Ectodermal cell (in vitro differentiated cells): ENCODE measurements at regions not wholly inside any gene's neighbourhood (a gene's known extent, or its start where the extent isn't known, plus 50 kb on each side); places are given as distances from the start of the nearest gene placed in this dataset.

Experiments used
- H3K27ac ChIP-seq: 2 replicates; pipeline ENCODE4 v1.7.0; 2013; ENCODE audit warnings: mild to moderate bottlenecking, low read depth, low read length; ENCODE audit not compliant: insufficient read depth, poor library complexity, severe bottlenecking
- H3K27me3 ChIP-seq: 2 replicates; pipeline ENCODE4 v1.7.0; 2013; ENCODE audit warnings: mild to moderate bottlenecking, low read length; ENCODE audit not compliant: insufficient read depth, control insufficient read depth, poor library complexity, severe bottlenecking
- H3K36me3 ChIP-seq: one replicate; pipeline ENCODE4 v1.7.0; 2013; ENCODE audit warnings: low read length; ENCODE audit not compliant: control insufficient read depth, insufficient read depth
- H3K4me1 ChIP-seq: one replicate; pipeline ENCODE4 v1.7.0; 2013; ENCODE audit warnings: low read length; ENCODE audit not compliant: control insufficient read depth, insufficient read depth
- H3K4me3 ChIP-seq: 2 replicates; pipeline ENCODE4 v1.7.0; 2013; ENCODE audit warnings: low read depth, low read length, control low read depth; ENCODE audit not compliant: insufficient read depth
- H3K9me3 ChIP-seq: 2 replicates; pipeline ENCODE4 v1.7.0; 2013; ENCODE audit warnings: mild to moderate bottlenecking, low read length, moderate library complexity; ENCODE audit not compliant: control insufficient read depth
- WGBS, 2 experiments: methylation state at CpG; one replicate each; pipeline ENCODE4 v1.1.7; 2013; ENCODE audit warnings: missing lambda C conversion rate in 2 of 2; 5-methylcytosine and 5-hydroxymethylcytosine counted together

- Histone ChIP-seq H3K27me3 (peaks cover 6% of the 10 kb centered on the region), H3K4me1 (no peaks in the 10 kb centered on the region), H3K4me3 (peak overlapping the region; percentile 28), H3K27ac (no peak overlapping the region), H3K9me3 (no peaks in the 10 kb centered on the region), H3K36me3 (no peaks in the 10 kb centered on the region)
- WGBS, 2 experiments, result 1 to 3% methylated on average over 66 to 69 of the region's 69 CpGs
Measured at GRCh38 chr1:88462488-88463261, 221.4 kb upstream of the PKN2 start.

GRCh38 chr1:88463401-88463985 lies 220.6 kb upstream of the PKN2 start:
- H3K27ac ChIP-seq, result no peak overlapping the region
- H3K27me3 ChIP-seq, result peaks cover 6% of the 10 kb centered on the region
- no peaks in the 10 kb centered on the region for H3K36me3 ChIP-seq
- no peaks in the 10 kb centered on the region for H3K9me3 ChIP-seq
- H3K4me1 ChIP-seq, result no peaks in the 10 kb centered on the region
- H3K4me3 ChIP-seq, result no peak overlapping the region
- WGBS, 2 experiments, result 90 to 98% methylated on average over 7 of the region's 7 CpGs

- Histone ChIP-seq H3K27ac (no peak overlapping the region), H3K27me3 (peaks cover 6% of the 10 kb centered on the region), H3K4me3 (no peak overlapping the region), H3K36me3 (no peaks in the 10 kb centered on the region), H3K4me1 (no peaks in the 10 kb centered on the region), H3K9me3 (no peaks in the 10 kb centered on the region)
- 94 to 96% methylated on average over 2 to 4 of the region's 4 CpGs for WGBS, 2 experiments
Measured at GRCh38 chr1:88466011-88466410, 218.1 kb upstream of the PKN2 start.

GRCh38 chr1:88466899-88467580 lies 217.0 kb upstream of the PKN2 start:
- 95% methylated on average over 55 of the region's 55 CpGs for WGBS, 2 experiments
- Histone ChIP-seq H3K36me3 (no peaks in the 10 kb centered on the region), H3K9me3 (no peaks in the 10 kb centered on the region), H3K27ac (no peak overlapping the region), H3K4me3 (no peak overlapping the region), H3K27me3 (peaks cover 4% of the 10 kb centered on the region), H3K4me1 (no peaks in the 10 kb centered on the region)

GRCh38 chr1:88472298-88472697 lies 211.8 kb upstream of the PKN2 start:
- Histone ChIP-seq H3K27ac (no peak overlapping the region), H3K4me3 (no peak overlapping the region), H3K36me3 (no peaks in the 10 kb centered on the region), H3K4me1 (no peaks in the 10 kb centered on the region), H3K9me3 (no peaks in the 10 kb centered on the region), H3K27me3 (no peaks in the 10 kb centered on the region)
- WGBS, 2 experiments, result 92% methylated on average over 2 of the region's 2 CpGs

GRCh38 chr1:88472714-88473113 lies 211.4 kb upstream of the PKN2 start:
- no peaks in the 10 kb centered on the region for H3K36me3 ChIP-seq
- WGBS, 2 experiments, result 100% methylated on average over 1 of the region's 1 CpG; no CpG with 5 or more reads in 1 of the 2 experiments
- no peak overlapping the region for H3K27ac ChIP-seq
- H3K4me3 ChIP-seq, result no peak overlapping the region
- H3K4me1 ChIP-seq, result no peaks in the 10 kb centered on the region
- H3K27me3 ChIP-seq, result no peaks in the 10 kb centered on the region
- no peaks in the 10 kb centered on the region for H3K9me3 ChIP-seq

GRCh38 chr1:88474555-88475304 lies 209.3 kb upstream of the PKN2 start:
- Histone ChIP-seq H3K4me1 (no peaks in the 10 kb centered on the region), H3K27ac (no peak overlapping the region), H3K27me3 (no peaks in the 10 kb centered on the region), H3K36me3 (no peaks in the 10 kb centered on the region), H3K4me3 (no peak overlapping the region), H3K9me3 (no peaks in the 10 kb centered on the region)
- WGBS, 2 experiments, result 92 to 93% methylated on average over 1 of the region's 1 CpG

- WGBS, 2 experiments, result 100% methylated on average over 2 of the region's 4 CpGs; no CpG with 5 or more reads in 1 of the 2 experiments
- Histone ChIP-seq H3K4me3 (no peak overlapping the region), H3K27me3 (no peaks in the 10 kb centered on the region), H3K36me3 (no peaks in the 10 kb centered on the region), H3K27ac (no peak overlapping the region), H3K9me3 (no peaks in the 10 kb centered on the region), H3K4me1 (no peaks in the 10 kb centered on the region)
Measured at GRCh38 chr1:88484881-88485280, 199.2 kb upstream of the PKN2 start.

GRCh38 chr1:88488237-88488636 lies 195.8 kb upstream of the PKN2 start:
- H3K27me3 ChIP-seq, result no peaks in the 10 kb centered on the region
- no peaks in the 10 kb centered on the region for H3K4me1 ChIP-seq
- no peak overlapping the region for H3K4me3 ChIP-seq
- 91 to 99% methylated on average over 4 of the region's 4 CpGs for WGBS, 2 experiments
- H3K36me3 ChIP-seq, result no peaks in the 10 kb centered on the region
- no peak overlapping the region for H3K27ac ChIP-seq
- no peaks in the 10 kb centered on the region for H3K9me3 ChIP-seq

GRCh38 chr1:88490676-88491075 lies 193.4 kb upstream of the PKN2 start:
- Histone ChIP-seq H3K36me3 (no peaks in the 10 kb centered on the region), H3K9me3 (no peaks in the 10 kb centered on the region), H3K27ac (no peak overlapping the region), H3K27me3 (no peaks in the 10 kb centered on the region), H3K4me3 (no peak overlapping the region), H3K4me1 (no peaks in the 10 kb centered on the region)
- WGBS, 2 experiments, result 89% methylated on average over 2 of the region's 2 CpGs
